ENCODE measurements at regions not wholly inside any gene's neighbourhood (a gene's known extent, or its start where the extent isn't known, plus 50 kb on each side); places are given as distances from the start of the nearest gene placed in this dataset.

- no TSS peak for BruUV-seq (replicated peaks)
- no peaks in the 10 kb centered on the region for H3K36me3 ChIP-seq (replicated peaks in 1 of 2; ENCODE audit: control insufficient read depth in 1 of 2, insufficient read depth in 2 of 2, low read length in 2 of 2)
- no peaks in the 10 kb centered on the region for H3K9me3 ChIP-seq (ENCODE audit: low read length)
- no peaks in the 10 kb centered on the region for H3K79me2 ChIP-seq (ENCODE audit: insufficient read depth, low read length)
- H3K27me3 ChIP-seq (ENCODE audit: control insufficient read depth in 1 of 2, insufficient read depth in 2 of 2, low read length in 2 of 2), result peaks cover 0 to 12% of the 10 kb centered on the region in 2 experiments; a peak in 1 of 5 replicates
- TF ChIP-seq TCF12 (IDR thresholded peaks at IDR 0.05) (no peak), TCF12 (CRISPR knock-in tag; IDR thresholded peaks at IDR 0.05) (no peak), PBX2 (CRISPR knock-in tag; IDR thresholded peaks at IDR 0.05) (no peak), ZNF30 (CRISPR knock-in tag; IDR thresholded peaks at IDR 0.05) (no peak), ZNF543 (CRISPR knock-in tag; IDR thresholded peaks at IDR 0.05) (no peak), SRSF1 (optimal IDR thresholded peaks at IDR 0.05; ENCODE audit: low read depth, low read length) (no peak), ZIK1 (CRISPR knock-in tag; IDR thresholded peaks at IDR 0.05; ENCODE audit: borderline replicate concordance, low read depth) (no peak), REL (CRISPR knock-in tag; conservative IDR thresholded peaks at IDR 0.05) (no peak), SMAD9 (CRISPR knock-in tag; IDR thresholded peaks at IDR 0.05) (no peak), ZNF326 (CRISPR knock-in tag; IDR thresholded peaks at IDR 0.05; ENCODE audit: borderline replicate concordance) (no peak)
- TF ChIP-seq, protein P1, sequence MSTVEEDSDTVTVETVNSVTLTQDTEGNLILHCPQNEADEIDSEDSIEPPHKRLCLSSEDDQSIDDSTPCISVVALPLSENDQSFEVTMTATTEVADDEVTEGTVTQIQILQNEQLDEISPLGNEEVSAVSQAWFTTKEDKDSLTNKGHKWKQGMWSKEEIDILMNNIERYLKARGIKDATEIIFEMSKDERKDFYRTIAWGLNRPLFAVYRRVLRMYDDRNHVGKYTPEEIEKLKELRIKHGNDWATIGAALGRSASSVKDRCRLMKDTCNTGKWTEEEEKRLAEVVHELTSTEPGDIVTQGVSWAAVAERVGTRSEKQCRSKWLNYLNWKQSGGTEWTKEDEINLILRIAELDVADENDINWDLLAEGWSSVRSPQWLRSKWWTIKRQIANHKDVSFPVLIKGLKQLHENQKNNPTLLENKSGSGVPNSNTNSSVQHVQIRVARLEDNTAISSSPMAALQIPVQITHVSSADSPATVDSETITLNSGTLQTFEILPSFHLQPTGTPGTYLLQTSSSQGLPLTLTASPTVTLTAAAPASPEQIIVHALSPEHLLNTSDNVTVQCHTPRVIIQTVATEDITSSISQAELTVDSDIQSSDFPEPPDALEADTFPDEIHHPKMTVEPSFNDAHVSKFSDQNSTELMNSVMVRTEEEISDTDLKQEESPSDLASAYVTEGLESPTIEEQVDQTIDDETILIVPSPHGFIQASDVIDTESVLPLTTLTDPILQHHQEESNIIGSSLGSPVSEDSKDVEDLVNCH (CRISPR knock-in tag; IDR thresholded peaks at IDR 0.05), result no peak
- ATAC-seq (no peak), DNase-seq (ENCODE audit: low spot score) (no peak), FAIRE-seq (no peak)
- H3K4me1 ChIP-seq (ENCODE audit: insufficient read depth, low read length), result no peaks in the 10 kb centered on the region
- H4K20me1 ChIP-seq (ENCODE audit: insufficient read depth, low read length), result no peaks in the 10 kb centered on the region
- in situ Hi-C loops (cut with HindIII; ENCODE audit: extremely low pct_ligation_motif_present, low pct_unique_long_range_greater_than_20kb) (no loop called here), intact Hi-C loops (cut with micrococcal nuclease; ENCODE audit: unreplicated experiment) (no loop called here)
- CTCF ChIA-PET (ENCODE audit: low intra/inter-chr PET ratio, low total read pairs), result no interaction called here
- no peak overlapping the region for H2AFZ ChIP-seq (ENCODE audit: low read length)
- no peak overlapping the region for H3K4me2 ChIP-seq (ENCODE audit: low read depth, low read length)
- H3K9ac ChIP-seq (ENCODE audit: insufficient read depth, low read depth, low read length), result no peak overlapping the region
- POLR2A ChIA-PET, result interaction anchor here (0.7 kb wide), 1 partner anchor 35 kb away, joined by 3 read pairs; no protein-coding TSS in a partner anchor
- no peak overlapping the region for H3K4me3 ChIP-seq (replicated peaks in 1 of 3; ENCODE audit: insufficient read depth in 1 of 3, low read depth in 2 of 3, low read length in 3 of 3)
- H3K27ac ChIP-seq (ENCODE audit: extremely low read length, insufficient read depth, low read length), result no peak overlapping the region
- 0% methylated on average over 1 of the region's 1 CpG for WGBS (ENCODE audit: low lambda C conversion rate)
These were observed 168.6 kb downstream of the FGF18 start for GRCh38 chr5:171588046-171588445.

Data from HepG2 (cell line).